HEK293T (cell line): ENCODE measurements at regions not wholly inside any gene's neighbourhood (a gene's known extent, or its start where the extent isn't known, plus 50 kb on each side); places are given as distances from the start of the nearest gene placed in this dataset.

Source experiments
- CTCF ChIA-PET: fragments of 350-600 bp; formaldehyde crosslinking; extraction: SDS; loops from one replicate; lab custom pipeline; 2021; ENCODE audit warnings: antibody characterized with exemption, inconsistent platforms; lab: Yijun Ruan, JAX
- POLR2A ChIA-PET: fragments of 350-600 bp; formaldehyde crosslinking; extraction: SDS; loops from one replicate; lab custom pipeline; 2020; ENCODE audit warnings: antibody characterized with exemption, inconsistent platforms; lab: Yijun Ruan, JAX
- DNase-seq: peaks from one replicate; pipeline ENCODE4 v3.0.0; 2012; ENCODE audit warnings: mixed read lengths; ENCODE audit errors: extremely low spot score
- ARNT ChIP-seq: fragments of 450-650 bp; IDR thresholded peaks from 2 replicates; pipeline ENCODE4 v1.6.1; 2017; ENCODE audit warnings: mild to moderate bottlenecking
- BHLHE40 ChIP-seq: fragments of 450-650 bp; IDR thresholded peaks from 2 replicates; pipeline ENCODE4 v1.6.1; 2016; ENCODE audit warnings: mild to moderate bottlenecking, moderate library complexity, borderline replicate concordance
- CTBP1 ChIP-seq: fragments of 450-650 bp; IDR thresholded peaks from 2 replicates; pipeline ENCODE4 v1.6.1; 2016; ENCODE audit warnings: borderline replicate concordance
- ELF4 ChIP-seq: fragments of 450-650 bp; IDR thresholded peaks from 2 replicates; pipeline ENCODE4 v1.6.1; 2017; ENCODE audit warnings: antibody characterized with exemption
- FOXA1 ChIP-seq: fragments of 450-650 bp; IDR thresholded peaks from 2 replicates; pipeline ENCODE4 v1.6.1; 2016; ENCODE audit warnings: mild to moderate bottlenecking
- FOXK2 ChIP-seq: fragments of 450-650 bp; IDR thresholded peaks from 2 replicates; pipeline ENCODE4 v1.6.1; 2016; ENCODE audit warnings: mild to moderate bottlenecking
- FOXM1 ChIP-seq: fragments of 450-650 bp; IDR thresholded peaks from 2 replicates; pipeline ENCODE4 v1.6.1; 2017; ENCODE audit warnings: mild to moderate bottlenecking, borderline replicate concordance
- HDGF ChIP-seq: fragments of 450-650 bp; IDR thresholded peaks from 2 replicates; pipeline ENCODE4 v1.6.1; 2017; ENCODE audit warnings: antibody characterized with exemption, borderline replicate concordance
- L3MBTL2 ChIP-seq: fragments of 450-650 bp; conservative IDR thresholded peaks from 2 replicates; pipeline ENCODE4 v1.6.1; 2016; ENCODE audit warnings: mild to moderate bottlenecking
- LEF1 ChIP-seq: fragments of 450-650 bp; IDR thresholded peaks from 2 replicates; pipeline ENCODE4 v1.6.1; 2017; ENCODE audit warnings: mild to moderate bottlenecking, borderline replicate concordance
- NFRKB ChIP-seq: fragments of 450-650 bp; IDR thresholded peaks from 2 replicates; pipeline ENCODE4 v1.6.1; 2016; ENCODE audit warnings: mild to moderate bottlenecking, moderate library complexity
- SP1 ChIP-seq: fragments of 450-650 bp; IDR thresholded peaks from 2 replicates; pipeline ENCODE4 v1.6.1; 2017
- SUZ12 ChIP-seq: fragments of 450-650 bp; IDR thresholded peaks from 2 replicates; pipeline ENCODE4 v1.6.1; 2016; ENCODE audit warnings: mild to moderate bottlenecking
- TARDBP ChIP-seq: fragments of 450-650 bp; IDR thresholded peaks from 2 replicates; pipeline ENCODE4 v1.6.1; 2016
- ZNF384 ChIP-seq: fragments of 450-650 bp; IDR thresholded peaks from 2 replicates; pipeline ENCODE4 v1.6.1; 2016
- TF ChIP-seq, protein P1 (sequence below): fragments of 450-650 bp; IDR thresholded peaks from 2 replicates; pipeline ENCODE4 v1.6.1; 2016

DNA sequence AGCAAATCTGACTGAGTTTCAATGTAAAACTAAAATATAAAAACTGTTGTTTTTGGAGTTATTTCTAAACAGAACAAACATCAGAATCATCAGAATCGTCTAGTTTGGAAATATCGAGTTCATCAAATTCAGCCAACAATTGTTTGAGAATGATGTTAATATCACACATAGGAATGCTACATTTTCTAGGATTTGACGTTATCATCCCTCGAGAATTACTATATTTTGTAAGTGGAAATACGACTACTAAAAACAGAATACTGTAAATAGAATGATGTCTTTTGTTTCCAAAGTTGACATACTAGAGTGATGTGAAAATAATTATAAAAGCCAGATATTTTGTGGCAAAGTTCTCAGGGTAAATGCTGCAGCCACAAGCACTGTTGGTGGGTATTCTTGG is 805.9 kb downstream of the TLE1 start:
- no peak for DNase-seq
- ChIA-PET CTCF (no interaction called here), POLR2A (no interaction called here)
- TF ChIP-seq TARDBP (no peak), ELF4 (no peak), FOXK2 (no peak), ZNF384 (no peak), L3MBTL2 (no peak), FOXA1 (no peak), CTBP1 (no peak), BHLHE40 (no peak), FOXM1 (no peak), LEF1 (no peak), NFRKB (no peak), SP1 (no peak), ARNT (no peak), SUZ12 (no peak), HDGF (no peak)
- TF ChIP-seq, protein P1, sequence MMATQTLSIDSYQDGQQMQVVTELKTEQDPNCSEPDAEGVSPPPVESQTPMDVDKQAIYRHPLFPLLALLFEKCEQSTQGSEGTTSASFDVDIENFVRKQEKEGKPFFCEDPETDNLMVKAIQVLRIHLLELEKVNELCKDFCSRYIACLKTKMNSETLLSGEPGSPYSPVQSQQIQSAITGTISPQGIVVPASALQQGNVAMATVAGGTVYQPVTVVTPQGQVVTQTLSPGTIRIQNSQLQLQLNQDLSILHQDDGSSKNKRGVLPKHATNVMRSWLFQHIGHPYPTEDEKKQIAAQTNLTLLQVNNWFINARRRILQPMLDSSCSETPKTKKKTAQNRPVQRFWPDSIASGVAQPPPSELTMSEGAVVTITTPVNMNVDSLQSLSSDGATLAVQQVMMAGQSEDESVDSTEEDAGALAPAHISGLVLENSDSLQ: no peak

DNA sequence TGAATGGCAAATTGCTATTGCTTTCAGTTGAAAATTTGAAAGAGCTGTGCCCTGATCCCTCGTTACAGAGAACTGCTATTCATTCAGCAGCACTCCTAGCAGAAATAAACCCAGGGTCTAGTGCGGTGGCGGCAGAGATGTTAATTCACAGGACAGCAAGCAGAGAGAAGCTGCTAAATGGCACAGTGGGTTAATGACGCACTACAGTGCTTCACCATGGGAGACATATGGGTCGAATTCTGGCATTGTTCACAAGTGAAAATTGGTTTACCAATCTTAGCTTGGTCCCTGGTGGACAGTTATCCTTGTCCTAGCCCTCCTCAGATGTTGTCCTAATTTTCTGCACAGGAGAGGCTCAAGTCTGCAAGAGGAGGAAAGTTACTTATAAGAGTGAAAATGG is 807.4 kb downstream of the TLE1 start:
- no peak for DNase-seq
- TF ChIP-seq LEF1: no peak
- TF ChIP-seq SUZ12: no peak
- no peak for TF ChIP-seq ARNT
- TF ChIP-seq, protein P1: no peak
- TF ChIP-seq CTBP1: no peak
- no peak for TF ChIP-seq FOXA1
- TF ChIP-seq FOXK2: no peak
- TF ChIP-seq L3MBTL2: no peak
- no peak for TF ChIP-seq HDGF
- no peak for TF ChIP-seq ELF4
- no peak for TF ChIP-seq FOXM1
- TF ChIP-seq TARDBP: no peak
- TF ChIP-seq BHLHE40: no peak
- no peak for TF ChIP-seq NFRKB
- no peak for TF ChIP-seq SP1
- no peak for TF ChIP-seq ZNF384
- ChIA-PET CTCF (no interaction called here), POLR2A (no interaction called here)

DNA sequence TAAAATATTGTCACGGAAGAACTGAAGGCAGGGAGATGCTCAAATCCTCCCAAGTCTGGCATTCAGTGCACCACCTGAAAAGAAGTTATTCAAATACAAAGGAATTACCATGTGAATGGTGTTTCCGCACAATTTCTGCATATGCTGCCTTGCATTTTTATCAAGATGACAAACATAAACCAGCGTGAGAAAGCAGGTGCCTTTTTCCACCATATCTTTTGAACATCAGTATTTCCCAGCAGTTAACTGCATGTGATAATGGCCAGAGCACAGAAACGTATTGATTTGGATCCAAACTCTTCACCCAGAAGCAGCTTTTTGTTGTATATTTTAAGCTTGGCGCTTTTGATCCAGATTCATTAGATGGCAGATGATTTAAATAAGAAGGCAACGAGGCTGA is 808.0 kb downstream of the TLE1 start:
- TF ChIP-seq TARDBP (no peak), L3MBTL2 (no peak), FOXA1 (no peak), SUZ12 (no peak), NFRKB (no peak), FOXK2 (no peak), BHLHE40 (no peak), SP1 (no peak)
- CTCF ChIA-PET: no interaction called here
- POLR2A ChIA-PET: no interaction called here
- no peak for DNase-seq

DNA sequence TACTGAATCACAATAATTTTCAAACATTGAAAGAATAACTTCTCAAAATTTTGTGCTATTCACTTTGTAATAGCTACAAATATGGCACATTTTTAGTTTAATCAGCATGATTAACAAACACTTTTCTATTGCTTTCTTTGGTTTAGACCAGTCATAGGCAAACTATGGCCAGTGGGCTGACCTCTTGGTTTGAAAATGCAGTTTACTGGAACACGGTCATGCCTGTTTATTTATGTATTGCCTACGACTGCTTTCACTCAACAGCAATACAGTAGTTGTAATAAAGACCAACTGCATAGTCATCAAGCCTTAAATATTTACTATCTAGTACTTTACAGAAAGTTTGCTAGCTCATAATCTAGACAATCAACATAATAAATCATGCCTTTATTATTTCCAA is 810.8 kb downstream of the TLE1 start:
- TF ChIP-seq ZNF384: no peak
- TF ChIP-seq BHLHE40: no peak
- TF ChIP-seq FOXM1: no peak
- no peak for TF ChIP-seq SUZ12
- TF ChIP-seq L3MBTL2: no peak
- TF ChIP-seq LEF1: no peak
- TF ChIP-seq NFRKB: no peak
- TF ChIP-seq FOXK2: no peak
- TF ChIP-seq SP1: no peak
- CTCF ChIA-PET: no interaction called here
- POLR2A ChIA-PET: no interaction called here
- no peak for DNase-seq

DNA sequence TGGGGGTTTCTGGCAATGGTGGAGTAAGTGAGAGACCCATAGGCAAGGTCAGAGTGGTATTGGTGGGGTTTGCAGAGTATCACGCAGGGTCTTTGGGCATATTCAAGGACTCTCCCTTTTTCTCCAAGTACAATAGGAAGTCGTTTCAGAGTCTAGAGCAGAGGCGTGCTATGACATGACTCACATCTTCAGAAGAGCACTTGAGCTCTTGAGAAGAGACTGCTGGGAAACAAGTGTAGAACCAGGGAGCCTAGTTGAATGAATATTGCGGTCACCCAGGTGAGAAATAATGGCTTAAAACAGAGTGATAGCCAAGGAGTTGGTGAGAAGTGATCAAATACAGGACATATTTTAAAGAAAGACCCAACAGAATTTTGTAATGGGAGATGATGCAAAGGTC is 813.4 kb downstream of the TLE1 start:
- ChIA-PET CTCF (no interaction called here), POLR2A (no interaction called here)
- DNase-seq: no peak
- TF ChIP-seq FOXM1 (no peak), BHLHE40 (no peak), NFRKB (no peak), HDGF (no peak), TARDBP (no peak)

DNA sequence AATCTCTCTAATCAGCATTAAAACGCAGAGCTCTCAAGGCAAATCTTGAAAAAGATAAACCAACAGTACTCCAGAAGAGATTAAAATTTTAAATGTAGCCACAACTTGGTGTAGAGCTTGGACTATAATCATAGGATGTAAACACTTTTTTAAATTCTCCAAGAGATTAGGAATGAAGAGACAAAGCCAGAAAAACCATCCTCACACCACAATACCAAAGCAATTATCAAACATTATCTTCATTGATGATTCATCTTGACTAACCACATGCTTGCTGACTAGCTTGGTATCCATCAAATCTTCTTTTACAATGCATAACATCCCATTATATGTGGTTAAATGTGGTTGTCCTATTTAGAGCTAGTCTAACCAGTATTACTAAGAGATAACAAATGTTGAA is 815.1 kb downstream of the TLE1 start:
- DNase-seq: no peak
- CTCF ChIA-PET: no interaction called here
- no peak for TF ChIP-seq BHLHE40
- no peak for TF ChIP-seq FOXA1
- no peak for TF ChIP-seq TARDBP
- TF ChIP-seq SUZ12: no peak
- no peak for TF ChIP-seq FOXK2
- no peak for TF ChIP-seq CTBP1
- no peak for TF ChIP-seq ELF4
- no peak for TF ChIP-seq ARNT
- no peak for TF ChIP-seq FOXM1
- no peak for TF ChIP-seq HDGF
- no peak for TF ChIP-seq LEF1
- TF ChIP-seq L3MBTL2: no peak
- no peak for TF ChIP-seq NFRKB
- TF ChIP-seq, protein P1: no peak
- TF ChIP-seq SP1: no peak
- TF ChIP-seq ZNF384: no peak
- POLR2A ChIA-PET: no interaction called here
